ENCODE measurements at regions not wholly inside any gene's neighbourhood (a gene's known extent, or its start where the extent isn't known, plus 50 kb on each side); places are given as distances from the start of the nearest gene placed in this dataset.
"Not testable (repeated sequence)": the region's sequence is repeated elsewhere in the genome, so short reads cannot be mapped to it uniquely, and the experiment has no call there.

- intact Hi-C loops (cut with micrococcal nuclease); H3K9me3 Mint-ChIP-seq; H3K4me1 Mint-ChIP-seq (ENCODE audit: low read depth); H3K27ac Mint-ChIP-seq; H3K27me3 Mint-ChIP-seq; H3K36me3 Mint-ChIP-seq (ENCODE audit: low read depth); H3K4me3 Mint-ChIP-seq: not testable (repeated sequence)
These were observed 729.6 kb downstream of the TRHDE start for GRCh38 chr12:73001806-73002205.

GRCh38 chr12:73002504-73002903, 730.3 kb downstream of the TRHDE start:
- H3K9me3 Mint-ChIP-seq; H3K36me3 Mint-ChIP-seq (ENCODE audit: low read depth); H3K4me3 Mint-ChIP-seq; H3K27me3 Mint-ChIP-seq; H3K4me1 Mint-ChIP-seq (ENCODE audit: low read depth); intact Hi-C loops (cut with micrococcal nuclease); H3K27ac Mint-ChIP-seq: not testable (repeated sequence)

GRCh38 chr12:73009138-73009834, 737.1 kb downstream of the TRHDE start:
- peaks cover 39% of the 10 kb centered on the region for H3K9me3 Mint-ChIP-seq
- H3K27me3 Mint-ChIP-seq; H3K27ac Mint-ChIP-seq; intact Hi-C loops (cut with micrococcal nuclease); H3K4me1 Mint-ChIP-seq (ENCODE audit: low read depth); H3K4me3 Mint-ChIP-seq; H3K36me3 Mint-ChIP-seq (ENCODE audit: low read depth): not testable (repeated sequence)

- Mint-ChIP-seq H3K4me3 (no peak overlapping the region), H3K27ac (no peak overlapping the region), H3K9me3 (peaks cover 55% of the 10 kb centered on the region), H3K36me3 (ENCODE audit: low read depth) (no peaks in the 10 kb centered on the region), H3K4me1 (ENCODE audit: low read depth) (no peaks in the 10 kb centered on the region), H3K27me3 (no peaks in the 10 kb centered on the region)
- intact Hi-C loops (cut with micrococcal nuclease) = no loop called here
These were observed 745.8 kb downstream of the TRHDE start for GRCh38 chr12:73017981-73018380.

- intact Hi-C loops (cut with micrococcal nuclease) = no loop called here
- Mint-ChIP-seq H3K27me3 (no peaks in the 10 kb centered on the region), H3K4me1 (ENCODE audit: low read depth) (no peaks in the 10 kb centered on the region), H3K9me3 (peaks cover 21% of the 10 kb centered on the region), H3K27ac (no peak overlapping the region), H3K4me3 (no peak overlapping the region), H3K36me3 (ENCODE audit: low read depth) (no peaks in the 10 kb centered on the region)
These were observed 781.7 kb downstream of the TRHDE start for GRCh38 chr12:73053893-73054292.

- Mint-ChIP-seq H3K27ac (no peak overlapping the region), H3K4me3 (no peak overlapping the region), H3K36me3 (ENCODE audit: low read depth) (no peaks in the 10 kb centered on the region), H3K27me3 (no peaks in the 10 kb centered on the region), H3K4me1 (ENCODE audit: low read depth) (no peaks in the 10 kb centered on the region), H3K9me3 (peaks cover 34% of the 10 kb centered on the region)
- intact Hi-C loops (cut with micrococcal nuclease) = no loop called here
These were observed 785.3 kb downstream of the TRHDE start for GRCh38 chr12:73057428-73057827.

GRCh38 chr12:73065913-73066312, 793.7 kb downstream of the TRHDE start:
- Mint-ChIP-seq H3K36me3 (ENCODE audit: low read depth) (no peaks in the 10 kb centered on the region), H3K4me3 (no peak overlapping the region)

GRCh38 chr12:73067616-73068015, 795.4 kb downstream of the TRHDE start:
- intact Hi-C loops (cut with micrococcal nuclease) = no loop called here

More at GRCh38 chr12:73065913-73066312, 793.7 kb downstream of the TRHDE start:
- intact Hi-C loops (cut with micrococcal nuclease) = no loop called here
- Mint-ChIP-seq H3K27me3 (no peaks in the 10 kb centered on the region), H3K27ac (no peak overlapping the region), H3K4me1 (ENCODE audit: low read depth) (no peaks in the 10 kb centered on the region), H3K9me3 (peaks cover 26% of the 10 kb centered on the region)

GRCh38 chr12:73072214-73072613, 800.0 kb downstream of the TRHDE start:
- Mint-ChIP-seq H3K4me1 (ENCODE audit: low read depth) (no peaks in the 10 kb centered on the region), H3K4me3 (no peak overlapping the region), H3K27me3 (no peaks in the 10 kb centered on the region), H3K9me3 (peaks cover 78% of the 10 kb centered on the region), H3K27ac (no peak overlapping the region), H3K36me3 (ENCODE audit: low read depth) (no peaks in the 10 kb centered on the region)
- intact Hi-C loops (cut with micrococcal nuclease) = no loop called here

More at GRCh38 chr12:73067616-73068015, 795.4 kb downstream of the TRHDE start:
- H3K27me3 Mint-ChIP-seq = no peaks in the 10 kb centered on the region
- H3K9me3 Mint-ChIP-seq = peaks cover 43% of the 10 kb centered on the region
- H3K4me3 Mint-ChIP-seq = no peak overlapping the region
- H3K36me3 Mint-ChIP-seq (ENCODE audit: low read depth) = no peaks in the 10 kb centered on the region
- H3K4me1 Mint-ChIP-seq (ENCODE audit: low read depth) = no peaks in the 10 kb centered on the region
- H3K27ac Mint-ChIP-seq = no peak overlapping the region

GRCh38 chr12:73076760-73077159, 804.6 kb downstream of the TRHDE start:
- Mint-ChIP-seq H3K4me3 (no peak overlapping the region), H3K27ac (no peak overlapping the region), H3K4me1 (ENCODE audit: low read depth) (no peaks in the 10 kb centered on the region), H3K9me3 (peaks cover 51% of the 10 kb centered on the region), H3K36me3 (ENCODE audit: low read depth) (no peaks in the 10 kb centered on the region), H3K27me3 (no peaks in the 10 kb centered on the region)
- intact Hi-C loops (cut with micrococcal nuclease) = no loop called here

- Mint-ChIP-seq H3K4me3 (no peak overlapping the region), H3K9me3 (peaks cover 50% of the 10 kb centered on the region), H3K27ac (no peak overlapping the region), H3K36me3 (ENCODE audit: low read depth) (no peaks in the 10 kb centered on the region), H3K4me1 (ENCODE audit: low read depth) (no peaks in the 10 kb centered on the region), H3K27me3 (no peaks in the 10 kb centered on the region)
- intact Hi-C loops (cut with micrococcal nuclease) = no loop called here
These were observed 811.6 kb downstream of the TRHDE start for GRCh38 chr12:73083736-73084135.

GRCh38 chr12:73106296-73106695, 834.1 kb downstream of the TRHDE start:
- Mint-ChIP-seq H3K4me1 (ENCODE audit: low read depth) (no peaks in the 10 kb centered on the region), H3K27me3 (no peaks in the 10 kb centered on the region), H3K9me3 (peaks cover 37% of the 10 kb centered on the region), H3K36me3 (ENCODE audit: low read depth) (no peaks in the 10 kb centered on the region), H3K4me3 (no peak overlapping the region), H3K27ac (no peak overlapping the region)
- intact Hi-C loops (cut with micrococcal nuclease) = no loop called here

GRCh38 chr12:73106896-73107295, 834.7 kb downstream of the TRHDE start:
- no peaks in the 10 kb centered on the region for H3K27me3 Mint-ChIP-seq
- no peaks in the 10 kb centered on the region for H3K36me3 Mint-ChIP-seq (ENCODE audit: low read depth)
- intact Hi-C loops (cut with micrococcal nuclease) = no loop called here
- peaks cover 31% of the 10 kb centered on the region for H3K9me3 Mint-ChIP-seq
- no peaks in the 10 kb centered on the region for H3K4me1 Mint-ChIP-seq (ENCODE audit: low read depth)
- H3K4me3 Mint-ChIP-seq = no peak overlapping the region
- no peak overlapping the region for H3K27ac Mint-ChIP-seq

GRCh38 chr12:73110816-73111215, 838.6 kb downstream of the TRHDE start:
- H3K4me3 Mint-ChIP-seq = no peak overlapping the region
- H3K4me1 Mint-ChIP-seq (ENCODE audit: low read depth) = no peaks in the 10 kb centered on the region
- H3K27me3 Mint-ChIP-seq = no peaks in the 10 kb centered on the region
- H3K9me3 Mint-ChIP-seq = peaks cover 10% of the 10 kb centered on the region
- intact Hi-C loops (cut with micrococcal nuclease) = no loop called here
- H3K36me3 Mint-ChIP-seq (ENCODE audit: low read depth) = no peaks in the 10 kb centered on the region
- no peak overlapping the region for H3K27ac Mint-ChIP-seq

All from dendritic cell treated with granulocyte-macrophage colony-stimulating factor and Interleukin-4, amounts not matched to agents 40 ng/mL and 50 ng/mL, for 4 days (primary cell).